Liver (tissue), 7 donors: ENCODE measurements at regions not wholly inside any gene's neighbourhood (a gene's known extent, or its start where the extent isn't known, plus 50 kb on each side); places are given as distances from the start of the nearest gene placed in this dataset.

ENCODE experiments used
- DNase-seq: peaks from one replicate; pipeline ENCODE4 v3.0.0-alpha.2; 2017; ENCODE audit warnings: low spot score
- H3K27ac ChIP-seq, 2 donors: one replicate each; pipeline ENCODE4 v1.7.0; 2013; ENCODE audit warnings: inconsistent platforms in 2 of 2, low read length in 2 of 2, control low read depth in 1 of 2, low read depth in 1 of 2, mild to moderate bottlenecking in 1 of 2
- H3K27me3 ChIP-seq, 4 donors: one replicate each; pipeline versions ENCODE4 v1.6.1 to v1.7.0; 2013; ENCODE audit warnings: low read length in 3 of 4, inconsistent platforms in 1 of 4, mild to moderate bottlenecking in 1 of 4, moderate library complexity in 1 of 4; ENCODE audit not compliant: control insufficient read depth in 4 of 4, insufficient read depth in 4 of 4
- H3K36me3 ChIP-seq, 4 donors: one replicate each; pipeline versions ENCODE4 v1.6.1 to v1.7.0; 2013; ENCODE audit warnings: low read length in 3 of 4, mild to moderate bottlenecking in 3 of 4, low read depth in 1 of 4, moderate library complexity in 1 of 4; ENCODE audit not compliant: control insufficient read depth in 4 of 4, insufficient read depth in 3 of 4
- H3K4me1 ChIP-seq, 4 donors: one replicate each; pipeline versions ENCODE4 v1.6.1 to v1.7.0; 2013; ENCODE audit warnings: low read length in 3 of 4, mild to moderate bottlenecking in 3 of 4, moderate library complexity in 1 of 4; ENCODE audit not compliant: control insufficient read depth in 4 of 4, insufficient read depth in 4 of 4
- H3K4me3 ChIP-seq, 3 donors: one replicate each; pipeline versions ENCODE4 v1.6.1 to v1.7.0; 2013; ENCODE audit warnings: low read length in 3 of 3, control low read depth in 1 of 3, low read depth in 1 of 3, mild to moderate bottlenecking in 1 of 3
- H3K9ac ChIP-seq, 2 donors: one replicate each; pipeline ENCODE4 v1.7.0; 2013; ENCODE audit warnings: low read length in 2 of 2, mild to moderate bottlenecking in 2 of 2, moderate library complexity in 2 of 2, control low read depth in 1 of 2, low read depth in 1 of 2
- H3K9me3 ChIP-seq, 4 donors: one replicate each; pipeline versions ENCODE4 v1.6.1 to v1.7.0; 2013; ENCODE audit warnings: low read length in 3 of 4; ENCODE audit not compliant: control insufficient read depth in 4 of 4
- EGR1 ChIP-seq, 2 donors: IDR thresholded peaks; 2 replicates each; pipeline ENCODE4 v1.6.1; 2016 to 2018; ENCODE audit warnings: antibody characterized with exemption in 2 of 2, low read depth in 2 of 2
- FOXA1 ChIP-seq: IDR thresholded peaks from 2 replicates; pipeline ENCODE4 v1.6.1; 2016; ENCODE audit warnings: antibody characterized with exemption
- FOXA2 ChIP-seq: IDR thresholded peaks from 2 replicates; pipeline ENCODE4 v1.6.1; 2016; ENCODE audit warnings: antibody characterized with exemption
- HNF4A ChIP-seq, 2 donors: conservative IDR thresholded peaks; 2 replicates each; pipeline ENCODE4 v1.6.1; 2016; ENCODE audit warnings: antibody characterized with exemption in 2 of 2, mild to moderate bottlenecking in 2 of 2
- HNF4G ChIP-seq: IDR thresholded peaks from 2 replicates; pipeline ENCODE4 v1.6.1; 2016; ENCODE audit warnings: antibody characterized with exemption
- JUND ChIP-seq, 2 donors: IDR thresholded peaks; 2 replicates each; pipeline ENCODE4 v1.6.1; 2016; ENCODE audit warnings: antibody characterized with exemption in 2 of 2
- NR2F2 ChIP-seq: IDR thresholded peaks from 2 replicates; pipeline ENCODE4 v1.6.1; 2016; ENCODE audit warnings: antibody characterized with exemption
- RAD21 ChIP-seq, 2 donors: IDR thresholded peaks; 2 replicates each; pipeline ENCODE4 v1.6.1; 2016; ENCODE audit warnings: antibody characterized with exemption in 2 of 2, mild to moderate bottlenecking in 2 of 2
- RXRA ChIP-seq, 2 donors: IDR thresholded peaks; 2 replicates each; pipeline ENCODE4 v1.6.1; 2017 to 2018; ENCODE audit warnings: antibody characterized with exemption in 2 of 2, mild to moderate bottlenecking in 1 of 2
- SP1 ChIP-seq: IDR thresholded peaks from 2 replicates; pipeline ENCODE4 v1.6.1; 2018; ENCODE audit warnings: antibody characterized with exemption, mild to moderate bottlenecking
- TAF1 ChIP-seq: conservative IDR thresholded peaks from 2 replicates; pipeline ENCODE4 v1.6.1; 2016; ENCODE audit warnings: antibody characterized with exemption, mild to moderate bottlenecking
- YY1 ChIP-seq: IDR thresholded peaks from 2 replicates; pipeline ENCODE4 v1.6.1; 2016; ENCODE audit warnings: antibody characterized with exemption, mild to moderate bottlenecking
- WGBS: extraction: QIAGEN DNeasy Blood & Tissue Kit; methylation state at CpG from one replicate; pipeline ENCODE4 v1.1.7; 2013; 5-methylcytosine and 5-hydroxymethylcytosine counted together
- TF ChIP-seq, protein P1 (sequence below): IDR thresholded peaks from 2 replicates; pipeline ENCODE4 v1.6.1; 2016; ENCODE audit warnings: antibody characterized with exemption
- TF ChIP-seq, protein P2 (sequence below): IDR thresholded peaks from 2 replicates; pipeline ENCODE4 v1.6.1; 2016; ENCODE audit warnings: antibody characterized with exemption, mild to moderate bottlenecking
- TF ChIP-seq, protein P3 (sequence below): IDR thresholded peaks from 2 replicates; pipeline ENCODE4 v1.6.1; 2016; ENCODE audit warnings: antibody characterized with exemption
- donor health status: healthy.
- donor health status: healthy.
- donor health status: healthy.
- donor health status: healthy.

DNA sequence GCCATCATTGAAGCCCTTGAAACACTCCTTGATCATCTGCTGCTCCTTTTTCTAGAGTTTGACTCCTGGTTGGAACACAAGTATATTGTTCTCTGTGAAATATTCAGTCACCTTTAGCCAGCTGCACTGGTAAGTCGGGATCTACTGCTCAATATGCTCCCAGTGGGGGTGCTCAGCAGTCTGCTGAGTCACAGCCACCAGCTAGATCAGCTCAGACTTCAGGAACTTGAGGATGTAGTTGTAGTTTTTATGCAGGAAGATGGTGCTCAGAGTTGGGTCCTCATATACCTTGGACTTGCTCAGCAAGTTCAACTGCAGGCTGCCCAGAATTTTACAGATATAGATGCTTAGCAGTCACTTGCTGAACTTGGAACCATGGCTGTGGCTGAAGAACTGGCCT, 202.5 kb upstream of the RPL34 start:
- H3K27ac ChIP-seq: no peak overlapping the region
- no peak overlapping the region for H3K9ac ChIP-seq
- H3K27me3 ChIP-seq: no peaks in the 10 kb centered on the region
- H3K4me1 ChIP-seq: no peaks in the 10 kb centered on the region
- DNase-seq: no peak
- TF ChIP-seq EGR1 (IDR thresholded peaks at IDR 0.05; ENCODE audit: low read depth in 2 of 2): no peak
- no peak overlapping the region for H3K4me3 ChIP-seq
- H3K36me3 ChIP-seq: no peaks in the 10 kb centered on the region
- H3K9me3 ChIP-seq: no peaks in the 10 kb centered on the region
- 66% methylated on average over 1 of the region's 1 CpG for WGBS

DNA sequence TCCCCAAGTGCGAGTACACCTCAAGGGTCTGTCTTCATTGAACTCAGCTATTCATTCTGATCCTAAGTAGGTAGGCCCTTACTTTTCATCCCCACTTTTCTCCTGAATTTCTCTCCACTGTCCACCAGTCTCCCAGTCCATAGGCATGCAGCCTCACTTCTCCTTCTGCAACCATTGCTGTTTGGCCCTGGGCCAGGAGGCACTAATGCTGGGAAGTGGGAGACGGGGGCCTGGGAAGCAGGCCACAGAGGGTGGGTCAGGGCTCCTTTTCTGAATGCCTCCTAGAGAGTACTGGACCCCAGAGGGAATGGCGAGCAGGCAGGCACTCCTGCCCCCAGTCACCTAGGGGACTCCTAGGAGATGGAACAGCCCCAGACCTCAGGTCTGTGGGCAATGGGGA, 203.5 kb upstream of the RPL34 start:
- Histone ChIP-seq H3K27ac (no peak overlapping the region), H3K27me3 (no peaks in the 10 kb centered on the region), H3K9me3 (no peaks in the 10 kb centered on the region), H3K9ac (no peak overlapping the region), H3K4me1 (no peaks in the 10 kb centered on the region), H3K4me3 (no peak overlapping the region), H3K36me3 (no peaks in the 10 kb centered on the region)
- WGBS: 84% methylated on average over 3 of the region's 3 CpGs
- TF ChIP-seq JUND (IDR thresholded peaks at IDR 0.05) (no peak), FOXA2 (no peak), TAF1 (no peak), HNF4G (no peak), HNF4A (conservative IDR thresholded peaks at IDR 0.05) (no peak), NR2F2 (no peak), EGR1 (IDR thresholded peaks at IDR 0.05; ENCODE audit: low read depth in 2 of 2) (no peak), RXRA (IDR thresholded peaks at IDR 0.05) (no peak), SP1 (no peak), FOXA1 (no peak), RAD21 (IDR thresholded peaks at IDR 0.05) (no peak), YY1 (no peak)
- TF ChIP-seq, protein P1, sequence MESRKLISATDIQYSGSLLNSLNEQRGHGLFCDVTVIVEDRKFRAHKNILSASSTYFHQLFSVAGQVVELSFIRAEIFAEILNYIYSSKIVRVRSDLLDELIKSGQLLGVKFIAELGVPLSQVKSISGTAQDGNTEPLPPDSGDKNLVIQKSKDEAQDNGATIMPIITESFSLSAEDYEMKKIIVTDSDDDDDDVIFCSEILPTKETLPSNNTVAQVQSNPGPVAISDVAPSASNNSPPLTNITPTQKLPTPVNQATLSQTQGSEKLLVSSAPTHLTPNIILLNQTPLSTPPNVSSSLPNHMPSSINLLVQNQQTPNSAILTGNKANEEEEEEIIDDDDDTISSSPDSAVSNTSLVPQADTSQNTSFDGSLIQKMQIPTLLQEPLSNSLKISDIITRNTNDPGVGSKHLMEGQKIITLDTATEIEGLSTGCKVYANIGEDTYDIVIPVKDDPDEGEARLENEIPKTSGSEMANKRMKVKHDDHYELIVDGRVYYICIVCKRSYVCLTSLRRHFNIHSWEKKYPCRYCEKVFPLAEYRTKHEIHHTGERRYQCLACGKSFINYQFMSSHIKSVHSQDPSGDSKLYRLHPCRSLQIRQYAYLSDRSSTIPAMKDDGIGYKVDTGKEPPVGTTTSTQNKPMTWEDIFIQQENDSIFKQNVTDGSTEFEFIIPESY: no peak
- TF ChIP-seq, protein P2, sequence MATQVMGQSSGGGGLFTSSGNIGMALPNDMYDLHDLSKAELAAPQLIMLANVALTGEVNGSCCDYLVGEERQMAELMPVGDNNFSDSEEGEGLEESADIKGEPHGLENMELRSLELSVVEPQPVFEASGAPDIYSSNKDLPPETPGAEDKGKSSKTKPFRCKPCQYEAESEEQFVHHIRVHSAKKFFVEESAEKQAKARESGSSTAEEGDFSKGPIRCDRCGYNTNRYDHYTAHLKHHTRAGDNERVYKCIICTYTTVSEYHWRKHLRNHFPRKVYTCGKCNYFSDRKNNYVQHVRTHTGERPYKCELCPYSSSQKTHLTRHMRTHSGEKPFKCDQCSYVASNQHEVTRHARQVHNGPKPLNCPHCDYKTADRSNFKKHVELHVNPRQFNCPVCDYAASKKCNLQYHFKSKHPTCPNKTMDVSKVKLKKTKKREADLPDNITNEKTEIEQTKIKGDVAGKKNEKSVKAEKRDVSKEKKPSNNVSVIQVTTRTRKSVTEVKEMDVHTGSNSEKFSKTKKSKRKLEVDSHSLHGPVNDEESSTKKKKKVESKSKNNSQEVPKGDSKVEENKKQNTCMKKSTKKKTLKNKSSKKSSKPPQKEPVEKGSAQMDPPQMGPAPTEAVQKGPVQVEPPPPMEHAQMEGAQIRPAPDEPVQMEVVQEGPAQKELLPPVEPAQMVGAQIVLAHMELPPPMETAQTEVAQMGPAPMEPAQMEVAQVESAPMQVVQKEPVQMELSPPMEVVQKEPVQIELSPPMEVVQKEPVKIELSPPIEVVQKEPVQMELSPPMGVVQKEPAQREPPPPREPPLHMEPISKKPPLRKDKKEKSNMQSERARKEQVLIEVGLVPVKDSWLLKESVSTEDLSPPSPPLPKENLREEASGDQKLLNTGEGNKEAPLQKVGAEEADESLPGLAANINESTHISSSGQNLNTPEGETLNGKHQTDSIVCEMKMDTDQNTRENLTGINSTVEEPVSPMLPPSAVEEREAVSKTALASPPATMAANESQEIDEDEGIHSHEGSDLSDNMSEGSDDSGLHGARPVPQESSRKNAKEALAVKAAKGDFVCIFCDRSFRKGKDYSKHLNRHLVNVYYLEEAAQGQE: no peak
- TF ChIP-seq, protein P3, sequence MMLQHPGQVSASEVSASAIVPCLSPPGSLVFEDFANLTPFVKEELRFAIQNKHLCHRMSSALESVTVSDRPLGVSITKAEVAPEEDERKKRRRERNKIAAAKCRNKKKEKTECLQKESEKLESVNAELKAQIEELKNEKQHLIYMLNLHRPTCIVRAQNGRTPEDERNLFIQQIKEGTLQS: no peak
- no peak for DNase-seq

DNA sequence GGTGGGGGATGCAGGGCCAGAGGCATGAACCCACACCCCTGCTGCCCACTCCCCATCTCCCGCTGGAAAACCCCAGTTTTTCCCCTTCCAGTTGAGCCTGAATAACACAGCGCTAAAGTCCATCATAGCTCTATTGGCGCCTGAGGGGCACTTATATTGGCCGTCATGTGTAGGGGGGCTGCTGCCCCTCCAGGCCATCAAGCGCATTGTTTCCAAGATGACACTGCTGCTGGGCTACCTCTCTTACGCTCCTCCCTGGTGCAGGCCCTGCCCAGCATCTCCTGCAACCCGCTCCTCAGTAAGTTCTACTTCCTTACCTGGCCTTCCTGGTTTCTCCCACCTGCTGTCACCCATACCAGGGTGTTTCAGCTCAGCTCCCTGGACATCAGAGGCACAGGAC, 205.0 kb upstream of the RPL34 start:
- H3K27ac ChIP-seq: no peak overlapping the region
- no peaks in the 10 kb centered on the region for H3K9me3 ChIP-seq
- H3K4me1 ChIP-seq: no peaks in the 10 kb centered on the region
- TF ChIP-seq JUND (IDR thresholded peaks at IDR 0.05): no peak
- no peak overlapping the region for H3K9ac ChIP-seq
- no peaks in the 10 kb centered on the region for H3K27me3 ChIP-seq
- DNase-seq: no peak
- H3K4me3 ChIP-seq: no peak overlapping the region
- 95% methylated on average over 7 of the region's 7 CpGs for WGBS
- H3K36me3 ChIP-seq: no peaks in the 10 kb centered on the region
